Activated naive CD4-positive, alpha-beta T cell treated with anti-CD3 and anti-CD28 coated beads for 36 hours (primary cell): ENCODE measurements at regions not wholly inside any gene's neighbourhood (a gene's known extent, or its start where the extent isn't known, plus 50 kb on each side); places are given as distances from the start of the nearest gene placed in this dataset.

ENCODE experiments used
- CTCF ChIA-PET: fragments of 350-600 bp; sonication (Branson Sonifier 250); formaldehyde crosslinking; loops from one replicate; lab custom pipeline; 2021; ENCODE audit warnings: antibody characterized with exemption; lab: Charles Lee
- DNase-seq: peaks from one replicate; pipeline ENCODE4 v3.0.0-alpha.2; 2020
- H3K27ac Mint-ChIP-seq: one replicate; pipeline ENCODE4 v1.8.0; 2021; ENCODE audit warnings: mild to moderate bottlenecking, mixed read lengths
- H3K27me3 Mint-ChIP-seq: one replicate; pipeline ENCODE4 v1.8.0; 2021; ENCODE audit warnings: low read depth, mixed read lengths
- H3K36me3 Mint-ChIP-seq: one replicate; pipeline ENCODE4 v1.8.0; 2021; ENCODE audit warnings: low read depth, mixed read lengths
- H3K4me1 Mint-ChIP-seq: one replicate; pipeline ENCODE4 v1.8.0; 2021; ENCODE audit warnings: low read depth, mixed read lengths
- H3K4me3 Mint-ChIP-seq: one replicate; pipeline ENCODE4 v1.8.0; 2021; ENCODE audit warnings: mild to moderate bottlenecking, moderate library complexity, mixed read lengths
- H3K9me3 Mint-ChIP-seq: one replicate; pipeline ENCODE4 v1.8.0; 2021; ENCODE audit warnings: mixed read lengths
- intact Hi-C: fragments of 100-400 bp; cut with micrococcal nuclease; formaldehyde crosslinking; loops from one replicate; pipeline ENCODE4 v1.15.1; 2023

GRCh38 chrX:78213331-78213730 lies 73.9 kb upstream of the TAF9B start:
- peaks cover 9% of the 10 kb centered on the region for H3K9me3 Mint-ChIP-seq
- no peaks in the 10 kb centered on the region for H3K36me3 Mint-ChIP-seq
- H3K27me3 Mint-ChIP-seq = no peaks in the 10 kb centered on the region
- H3K4me1 Mint-ChIP-seq = no peaks in the 10 kb centered on the region
- CTCF ChIA-PET = no interaction called here
- DNase-seq = no peak
- intact Hi-C loops = no loop called here
- H3K27ac Mint-ChIP-seq = no peak overlapping the region
- H3K4me3 Mint-ChIP-seq = no peak overlapping the region

GRCh38 chrX:78199851-78200250 lies 60.4 kb upstream of the TAF9B start:
- intact Hi-C loops = loop anchor here (5.0 kb wide), 1 partner anchor 63 kb away; the partner anchor contains the start of gene TAF9B
- Mint-ChIP-seq H3K27me3 (no peaks in the 10 kb centered on the region), H3K36me3 (no peaks in the 10 kb centered on the region), H3K27ac (no peak overlapping the region), H3K9me3 (no peaks in the 10 kb centered on the region), H3K4me3 (no peak overlapping the region), H3K4me1 (no peaks in the 10 kb centered on the region)
- DNase-seq = peak; percentile 4
- CTCF ChIA-PET = interaction anchor here (0.6 to 0.7 kb wide), 3 partner anchors 22 to 454 kb away, joined by 4 to 5 read pairs (median 4); no protein-coding TSS in a partner anchor
